DOHH2 (cell line): ENCODE measurements at regions not wholly inside any gene's neighbourhood (a gene's known extent, or its start where the extent isn't known, plus 50 kb on each side); places are given as distances from the start of the nearest gene placed in this dataset.

ENCODE experiments used
- H3F3A ChIP-seq: fragments of 200-600 bp; sonication (generic), shearing (Covaris generic); 2 replicates; pipeline ENCODE4 v1.6.0; 2016; ENCODE audit warnings: antibody characterized with exemption, mild to moderate bottlenecking; ENCODE audit not compliant: control insufficient read depth, insufficient read depth
- H3K27ac ChIP-seq: fragments of 200-600 bp; sonication (generic); 2 replicates; pipeline ENCODE4 v1.5.1; 2014; ENCODE audit warnings: low read depth, mild to moderate bottlenecking, low read length, moderate library complexity
- H3K27me3 ChIP-seq: fragments of 200-600 bp; sonication (generic); 2 replicates; pipeline ENCODE4 v1.6.1; 2014; ENCODE audit warnings: mild to moderate bottlenecking, low read length, mixed read lengths; ENCODE audit not compliant: control insufficient read depth
- H3K36me3 ChIP-seq: fragments of 200-600 bp; sonication (generic); 2 replicates; pipeline ENCODE4 v1.6.1; 2014; ENCODE audit warnings: mild to moderate bottlenecking, low read length, moderate library complexity, mixed read lengths; ENCODE audit not compliant: control insufficient read depth
- H3K4me1 ChIP-seq: fragments of 200-600 bp; sonication (generic); 2 replicates; pipeline ENCODE4 v1.6.1; 2014; ENCODE audit warnings: mild to moderate bottlenecking, low read length, mixed read lengths; ENCODE audit not compliant: control insufficient read depth
- H3K4me2 ChIP-seq: fragments of 200-600 bp; sonication (generic); 2 replicates; pipeline ENCODE4 v1.6.0; 2014; ENCODE audit warnings: mild to moderate bottlenecking, low read length, moderate library complexity
- H3K4me3 ChIP-seq: fragments of 200-600 bp; sonication (generic); 2 replicates; pipeline ENCODE4 v1.5.1; 2014; ENCODE audit warnings: mild to moderate bottlenecking, low read length, mixed read lengths
- H3K79me2 ChIP-seq: fragments of 200-600 bp; sonication (generic); 2 replicates; pipeline ENCODE4 v1.6.1; 2014; ENCODE audit warnings: mild to moderate bottlenecking, low read length, mixed read lengths; ENCODE audit not compliant: control insufficient read depth
- H3K9me2 ChIP-seq: fragments of 200-600 bp; sonication (generic); replicated peaks from 2 replicates; pipeline ENCODE4 v1.6.1; 2014; ENCODE audit warnings: mild to moderate bottlenecking, low read length, mixed read lengths; ENCODE audit not compliant: control insufficient read depth
- H3K9me3 ChIP-seq: fragments of 200-600 bp; sonication (generic); 2 replicates; pipeline ENCODE4 v1.6.1; 2014; ENCODE audit warnings: antibody characterized with exemption, low read length, mixed read lengths; ENCODE audit not compliant: control insufficient read depth, insufficient read depth
- H4K20me1 ChIP-seq: fragments of 200-600 bp; sonication (generic); 2 replicates; pipeline ENCODE4 v1.6.0; 2014; ENCODE audit warnings: low read depth, mild to moderate bottlenecking, antibody characterized with exemption, low read length, moderate library complexity; ENCODE audit not compliant: control insufficient read depth, insufficient read depth
- CTCF ChIP-seq: fragments of 200-600 bp; sonication (generic); IDR thresholded peaks from one replicate; pipeline ENCODE4 v1.5.1; 2014; ENCODE audit warnings: antibody characterized with exemption, mild to moderate bottlenecking, low read depth, low read length; ENCODE audit not compliant: poor library complexity, severe bottlenecking
- EZH2phosphoT487 ChIP-seq: fragments of 200-600 bp; sonication (generic); IDR thresholded peaks from 2 replicates; pipeline ENCODE4 v1.6.1; 2017; ENCODE audit warnings: borderline replicate concordance, mild to moderate bottlenecking, antibody characterized with exemption, low read length, moderate library complexity, mixed read lengths

DNA sequence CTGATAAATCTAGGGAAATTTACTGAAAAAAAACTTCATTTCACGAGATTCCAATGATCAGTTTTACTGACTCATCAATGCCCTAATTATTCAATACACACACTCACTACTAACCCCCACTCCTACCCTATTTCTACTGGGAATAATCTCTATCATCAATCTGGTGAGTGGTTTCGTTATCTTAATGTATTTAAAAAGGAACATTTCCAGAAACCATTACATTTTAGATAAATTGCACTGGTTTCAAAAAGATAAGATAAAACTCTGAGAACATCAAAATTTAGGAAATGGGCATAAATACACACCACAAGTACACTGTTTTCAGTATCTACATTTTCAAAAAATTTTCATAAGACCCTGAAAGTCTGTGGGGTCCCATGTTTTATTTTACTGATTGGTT lies 471.4 kb upstream of the PKDCC start:
- Histone ChIP-seq H4K20me1 (no peaks in the 10 kb centered on the region), H3K79me2 (no peaks in the 10 kb centered on the region), H3K27ac (no peak overlapping the region), H3K4me2 (no peak overlapping the region), H3K4me3 (no peak overlapping the region), H3F3A (no peaks in the 10 kb centered on the region), H3K27me3 (no peaks in the 10 kb centered on the region), H3K4me1 (no peaks in the 10 kb centered on the region), H3K9me3 (no peaks in the 10 kb centered on the region), H3K9me2 (no peaks in the 10 kb centered on the region), H3K36me3 (no peaks in the 10 kb centered on the region)
- TF ChIP-seq CTCF (no peak), EZH2phosphoT487 (no peak)

GRCh38 chr2:41579806-41580205 lies 468.0 kb upstream of the PKDCC start:
- H3K9me2 ChIP-seq: no peaks in the 10 kb centered on the region

GRCh38 chr2:41580806-41581205 lies 467.0 kb upstream of the PKDCC start:
- H3F3A ChIP-seq: no peaks in the 10 kb centered on the region
- peaks cover 4% of the 10 kb centered on the region; the same call in 1 of the 2 replicates for H3K9me3 ChIP-seq
- no peaks in the 10 kb centered on the region for H3K4me1 ChIP-seq
- H3K36me3 ChIP-seq: no peaks in the 10 kb centered on the region
- H3K79me2 ChIP-seq: no peaks in the 10 kb centered on the region
- H3K4me2 ChIP-seq: no peak overlapping the region
- no peak overlapping the region for H3K27ac ChIP-seq
- no peak for TF ChIP-seq EZH2phosphoT487
- no peak for TF ChIP-seq CTCF
- no peaks in the 10 kb centered on the region for H4K20me1 ChIP-seq
- H3K27me3 ChIP-seq: no peaks in the 10 kb centered on the region
- no peaks in the 10 kb centered on the region for H3K9me2 ChIP-seq
- H3K4me3 ChIP-seq: no peak overlapping the region

More at GRCh38 chr2:41579806-41580205, 468.0 kb upstream of the PKDCC start:
- H3K27me3 ChIP-seq: no peaks in the 10 kb centered on the region
- no peaks in the 10 kb centered on the region for H4K20me1 ChIP-seq
- H3K4me1 ChIP-seq: no peaks in the 10 kb centered on the region
- H3K27ac ChIP-seq: no peak overlapping the region
- H3K9me3 ChIP-seq: peaks cover 4% of the 10 kb centered on the region; the same call in 1 of the 2 replicates
- H3K4me2 ChIP-seq: no peak overlapping the region
- H3K36me3 ChIP-seq: no peaks in the 10 kb centered on the region
- no peak for TF ChIP-seq CTCF
- no peak for TF ChIP-seq EZH2phosphoT487
- H3K4me3 ChIP-seq: no peak overlapping the region
- no peaks in the 10 kb centered on the region for H3F3A ChIP-seq
- no peaks in the 10 kb centered on the region for H3K79me2 ChIP-seq

DNA sequence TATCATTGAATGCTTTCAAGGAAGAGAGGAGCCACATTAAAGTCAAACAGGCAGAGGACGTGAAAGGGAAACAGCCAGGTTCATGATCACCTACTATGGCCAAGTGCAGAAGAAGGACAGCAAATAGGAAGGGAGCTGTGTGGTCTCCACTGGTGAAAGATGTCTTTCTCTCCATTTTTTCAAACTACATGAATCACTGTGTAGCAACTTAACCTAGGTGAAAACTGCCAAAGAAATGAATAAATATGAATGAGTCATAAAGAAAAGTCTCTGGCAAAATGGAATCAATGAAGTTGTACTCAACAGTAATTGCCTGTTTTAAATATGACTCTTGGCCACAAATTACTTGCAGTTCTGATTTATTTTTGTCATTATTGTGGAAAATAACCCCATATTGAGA lies 452.6 kb upstream of the PKDCC start:
- Histone ChIP-seq H3K4me1 (no peaks in the 10 kb centered on the region), H3K4me2 (no peak overlapping the region), H3K36me3 (no peaks in the 10 kb centered on the region), H3K27ac (no peak overlapping the region), H3K9me3 (no peaks in the 10 kb centered on the region), H3F3A (no peaks in the 10 kb centered on the region), H3K4me3 (no peak overlapping the region), H3K27me3 (no peaks in the 10 kb centered on the region), H3K79me2 (no peaks in the 10 kb centered on the region), H4K20me1 (no peaks in the 10 kb centered on the region), H3K9me2 (no peaks in the 10 kb centered on the region)
- TF ChIP-seq EZH2phosphoT487 (no peak), CTCF (no peak)
